LNCAP (cell line): ENCODE measurements at regions not wholly inside any gene's neighbourhood (a gene's known extent, or its start where the extent isn't known, plus 50 kb on each side); places are given as distances from the start of the nearest gene placed in this dataset.

ENCODE experiments used
- TF ChIP-seq, protein P1 (sequence below): fragments of 450-650 bp; IDR thresholded peaks from 2 replicates; pipeline ENCODE4 v1.5.1; 2017; ENCODE audit warnings: mild to moderate bottlenecking

- TF ChIP-seq, protein P1, sequence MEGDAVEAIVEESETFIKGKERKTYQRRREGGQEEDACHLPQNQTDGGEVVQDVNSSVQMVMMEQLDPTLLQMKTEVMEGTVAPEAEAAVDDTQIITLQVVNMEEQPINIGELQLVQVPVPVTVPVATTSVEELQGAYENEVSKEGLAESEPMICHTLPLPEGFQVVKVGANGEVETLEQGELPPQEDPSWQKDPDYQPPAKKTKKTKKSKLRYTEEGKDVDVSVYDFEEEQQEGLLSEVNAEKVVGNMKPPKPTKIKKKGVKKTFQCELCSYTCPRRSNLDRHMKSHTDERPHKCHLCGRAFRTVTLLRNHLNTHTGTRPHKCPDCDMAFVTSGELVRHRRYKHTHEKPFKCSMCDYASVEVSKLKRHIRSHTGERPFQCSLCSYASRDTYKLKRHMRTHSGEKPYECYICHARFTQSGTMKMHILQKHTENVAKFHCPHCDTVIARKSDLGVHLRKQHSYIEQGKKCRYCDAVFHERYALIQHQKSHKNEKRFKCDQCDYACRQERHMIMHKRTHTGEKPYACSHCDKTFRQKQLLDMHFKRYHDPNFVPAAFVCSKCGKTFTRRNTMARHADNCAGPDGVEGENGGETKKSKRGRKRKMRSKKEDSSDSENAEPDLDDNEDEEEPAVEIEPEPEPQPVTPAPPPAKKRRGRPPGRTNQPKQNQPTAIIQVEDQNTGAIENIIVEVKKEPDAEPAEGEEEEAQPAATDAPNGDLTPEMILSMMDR = no peak
These were observed 615.1 kb upstream of the NRSN1 start for GRCh38 chr6:23510778-23511510.

DNA sequence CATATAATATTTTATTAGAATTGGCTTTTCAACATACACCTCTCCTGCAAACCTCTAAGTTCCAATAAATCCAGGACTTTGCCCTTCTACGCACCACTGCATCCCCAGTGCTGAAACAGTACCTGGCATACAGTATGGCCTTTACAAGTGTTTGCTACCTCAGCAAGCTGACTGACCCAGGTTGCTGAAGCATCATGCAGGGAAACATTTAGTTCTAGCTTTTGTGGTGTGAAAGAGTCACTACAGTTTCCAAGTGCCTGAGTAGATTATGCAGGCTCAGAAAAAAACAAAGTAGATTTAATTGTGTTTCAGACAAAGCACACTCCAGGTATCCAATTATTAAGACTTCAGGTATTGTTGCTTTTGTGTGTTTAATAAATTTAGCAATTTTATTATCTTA, 614.2 kb upstream of the NRSN1 start:
- TF ChIP-seq, protein P1 = no peak

- TF ChIP-seq, protein P1 = no peak
These were observed 607.7 kb upstream of the NRSN1 start for GRCh38 chr6:23518294-23518693.

- TF ChIP-seq, protein P1 = no peak
These were observed 603.0 kb upstream of the NRSN1 start for GRCh38 chr6:23522792-23523547.

DNA sequence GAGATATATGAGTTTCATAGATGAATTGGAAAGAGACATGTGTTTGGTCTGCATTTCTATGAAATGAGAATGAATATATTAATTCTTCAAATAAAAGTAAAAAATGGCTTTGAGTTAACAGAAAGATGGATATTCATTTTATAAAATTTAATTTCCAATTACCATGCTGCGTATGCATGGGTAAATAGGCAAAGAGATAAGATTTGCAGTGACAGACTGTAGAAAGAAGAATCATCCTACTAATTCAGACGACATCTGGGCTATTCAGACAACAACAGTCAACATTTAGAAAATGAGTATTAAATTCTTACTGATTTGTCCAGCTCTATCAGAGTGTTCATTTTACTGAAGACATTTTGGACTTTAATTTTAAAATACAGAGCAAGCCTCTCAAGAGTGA, 602.2 kb upstream of the NRSN1 start:
- TF ChIP-seq, protein P1 = no peak

DNA sequence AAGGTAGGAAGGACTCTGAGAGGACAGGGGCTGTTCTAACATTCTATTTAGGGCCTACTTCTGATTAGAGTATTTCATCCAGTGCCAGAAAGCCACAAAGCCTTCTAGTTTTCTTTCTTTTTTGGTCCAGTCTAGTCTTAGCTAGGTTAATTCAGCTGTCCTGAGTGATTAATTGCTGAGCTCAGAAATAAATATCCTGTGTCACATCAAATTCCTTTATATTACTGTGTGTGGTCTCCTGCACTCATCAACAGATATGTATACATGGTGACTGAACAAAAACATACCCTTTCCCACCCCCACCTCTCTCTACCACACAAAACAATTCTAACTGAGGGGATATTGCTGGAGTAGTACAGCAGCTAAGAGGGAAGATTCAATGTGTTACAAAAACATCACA, 601.5 kb upstream of the NRSN1 start:
- TF ChIP-seq, protein P1 = no peak

DNA sequence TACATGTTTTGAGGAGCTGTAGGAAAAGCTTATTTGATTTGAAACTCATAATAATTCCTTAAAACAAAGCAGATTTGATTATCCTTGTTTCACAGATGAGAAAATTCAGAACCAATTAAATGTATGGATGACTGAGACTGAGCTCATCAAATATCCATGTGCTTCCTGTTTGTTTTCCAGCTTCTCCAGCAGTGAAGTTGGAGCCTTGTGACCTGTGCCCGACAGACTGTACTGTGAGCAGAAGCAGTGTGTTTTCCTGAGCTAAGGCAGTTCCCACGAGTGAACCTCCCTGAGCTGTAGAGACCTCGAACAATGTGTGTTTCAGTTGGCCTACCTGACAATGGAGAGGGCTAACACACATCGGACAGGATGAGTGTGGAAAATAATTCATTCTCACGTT, 599.5 kb upstream of the NRSN1 start:
- TF ChIP-seq, protein P1 = no peak
